ENCODE measurements at regions not wholly inside any gene's neighbourhood (a gene's known extent, or its start where the extent isn't known, plus 50 kb on each side); places are given as distances from the start of the nearest gene placed in this dataset.
"Not testable (repeated sequence)": the region's sequence is repeated elsewhere in the genome, so short reads cannot be mapped to it uniquely, and the experiment has no call there.

- no peak for DNase-seq (ENCODE audit: low read depth in 2 of 2, low spot score in 1 of 2)
These were observed 87.3 kb downstream of the ARL4C start for GRCh38 chr2:234409590-234409989.

GRCh38 chr2:234406085-234406484, 90.8 kb downstream of the ARL4C start:
- DNase-seq (ENCODE audit: low read depth in 2 of 2, low spot score in 1 of 2) = no peak

DNA sequence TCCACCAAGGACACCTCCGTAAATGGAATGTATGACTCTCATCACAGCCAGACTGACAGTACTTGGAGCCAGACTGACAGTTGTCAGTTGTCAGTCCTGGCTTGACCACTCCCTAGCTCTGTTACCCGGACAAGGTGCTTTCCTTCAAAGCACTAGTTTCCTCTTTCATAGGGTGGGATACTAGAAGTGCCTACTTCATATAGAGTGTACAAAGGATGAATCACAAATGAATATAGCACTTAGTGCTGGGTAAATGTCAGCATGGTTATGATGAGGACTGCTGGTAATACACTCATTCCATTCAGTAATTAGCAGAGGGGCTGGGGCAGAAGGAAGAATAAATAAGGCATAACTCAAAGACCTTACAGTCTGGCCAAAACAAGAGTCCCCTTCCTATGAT, 91.4 kb downstream of the ARL4C start:
- DNase-seq (ENCODE audit: low read depth in 2 of 2, low spot score in 1 of 2) = no peak

DNA sequence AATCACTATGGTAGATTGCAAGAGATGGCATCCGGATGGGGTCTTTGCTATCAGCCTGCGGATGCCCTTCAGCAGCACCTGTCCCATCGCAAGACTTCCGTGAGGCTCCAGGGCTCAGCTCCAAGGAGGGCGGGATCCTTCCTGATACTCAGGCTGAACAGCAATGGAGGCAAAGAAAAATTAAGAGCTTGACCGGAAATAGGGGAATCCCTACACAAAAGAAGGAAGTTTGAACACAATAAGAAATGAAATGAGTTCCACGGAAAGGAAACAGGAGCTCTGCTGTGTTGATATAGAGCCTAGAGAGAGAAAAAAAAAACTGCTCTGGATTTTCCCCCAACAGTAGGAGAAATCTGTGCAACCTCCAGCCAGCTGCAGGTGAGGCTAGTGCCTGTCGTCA, 91.9 kb downstream of the ARL4C start:
- no peak for DNase-seq (ENCODE audit: low read depth in 2 of 2, low spot score in 1 of 2)

DNA sequence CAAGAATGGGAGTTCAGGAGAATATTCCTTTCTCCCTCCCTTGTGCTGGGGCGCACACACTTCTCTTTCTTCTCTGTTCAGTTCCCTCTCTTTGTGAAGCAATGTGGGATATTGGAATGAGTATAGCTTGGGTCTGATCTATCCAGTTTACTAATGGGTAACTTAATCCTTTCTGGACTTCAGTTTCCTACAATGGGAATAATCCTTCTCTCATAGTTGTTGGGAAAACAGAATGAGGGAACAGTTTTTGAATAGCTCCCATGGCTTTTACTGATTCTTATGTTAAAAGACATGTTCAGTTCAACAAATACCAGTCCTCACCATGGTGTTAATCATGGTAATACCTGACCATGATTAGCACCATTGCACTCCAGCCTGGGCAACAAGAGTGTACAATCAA, 93.1 kb downstream of the ARL4C start:
- no peak for DNase-seq (ENCODE audit: low read depth in 2 of 2, low spot score in 1 of 2)

DNA sequence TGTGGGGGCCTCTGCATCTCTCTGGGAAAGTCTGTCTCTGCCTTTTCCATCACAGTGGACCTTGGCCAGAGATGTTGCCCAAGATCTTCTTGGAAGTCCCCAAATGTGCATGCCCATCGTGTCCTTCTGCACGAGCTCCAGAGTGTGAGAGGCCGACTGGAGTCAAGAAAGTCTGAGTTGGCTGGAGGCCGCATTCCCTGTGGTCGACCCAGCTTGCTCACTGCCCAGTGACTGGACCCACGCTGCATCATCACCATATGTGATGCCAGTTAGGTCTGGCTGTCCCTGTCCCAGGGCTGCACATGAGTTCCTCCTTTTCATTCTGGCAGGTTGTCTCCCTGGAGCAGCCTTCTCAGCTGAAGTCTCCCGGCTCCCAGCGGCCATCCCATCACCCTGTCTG, 93.8 kb downstream of the ARL4C start:
- no peak for DNase-seq (ENCODE audit: low read depth in 2 of 2, low spot score in 1 of 2)

DNA sequence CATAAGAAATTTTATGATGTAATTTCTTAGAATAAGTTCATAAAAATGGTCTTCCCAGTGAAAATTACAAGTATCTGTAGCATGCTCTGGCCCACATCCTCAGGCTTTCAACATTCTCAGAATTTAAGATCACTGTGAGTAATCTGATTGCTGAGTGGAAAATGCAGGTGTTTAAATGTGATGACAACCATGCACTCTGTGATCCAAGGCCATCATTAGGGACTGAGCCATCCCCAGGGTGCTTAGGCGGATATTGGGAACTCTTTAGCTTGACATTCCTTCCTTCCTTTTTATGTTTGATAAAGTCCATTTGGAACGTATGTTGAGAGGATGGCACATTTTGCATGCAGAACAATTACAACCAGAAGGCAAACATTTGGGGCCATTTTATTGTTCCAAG, 95.5 kb downstream of the ARL4C start:
- no peak for DNase-seq (ENCODE audit: low read depth in 2 of 2, low spot score in 1 of 2)

DNA sequence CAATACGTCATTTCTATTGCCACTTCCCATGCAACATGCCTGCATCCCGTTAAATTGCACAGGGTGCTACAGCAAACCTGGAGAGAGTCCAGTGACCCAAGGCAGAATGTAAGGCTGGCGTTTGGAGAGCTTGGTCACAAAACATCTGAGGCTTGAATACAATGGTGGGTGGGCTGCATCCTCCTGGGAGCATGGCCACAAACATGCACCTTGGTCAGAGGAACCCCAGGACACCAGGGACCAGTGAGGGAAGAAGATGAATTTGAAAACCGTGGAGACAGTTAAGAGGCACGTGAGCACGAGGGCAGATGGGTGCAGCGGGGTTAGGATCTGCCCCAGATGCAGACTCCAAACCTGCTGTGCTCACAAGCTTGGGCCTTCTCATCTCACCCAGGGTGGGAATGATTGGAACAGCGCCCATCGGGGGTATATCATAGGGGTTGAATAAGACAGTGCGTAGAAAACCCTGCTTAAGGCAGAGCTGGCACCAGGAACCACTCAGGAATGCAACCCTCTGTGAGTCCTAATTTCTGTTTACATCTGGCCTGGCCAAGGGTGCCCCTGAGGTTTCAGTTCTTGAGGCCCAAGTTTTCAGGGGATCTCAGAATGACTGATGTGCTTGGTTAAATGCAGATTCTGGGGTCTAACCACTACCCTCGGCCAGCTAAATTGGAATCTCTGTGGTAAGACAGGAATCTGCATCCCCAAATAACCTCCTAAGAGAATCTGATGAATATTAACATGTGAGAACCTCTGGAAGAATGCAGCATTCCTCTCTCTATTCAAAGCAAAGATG, 97.2 kb downstream of the ARL4C start:
- DNase-seq (ENCODE audit: low read depth in 2 of 2, low spot score in 1 of 2) = no peak

GRCh38 chr2:234398531-234398930, 98.3 kb downstream of the ARL4C start:
- no peak for DNase-seq (ENCODE audit: low read depth in 2 of 2, low spot score in 1 of 2)

DNA sequence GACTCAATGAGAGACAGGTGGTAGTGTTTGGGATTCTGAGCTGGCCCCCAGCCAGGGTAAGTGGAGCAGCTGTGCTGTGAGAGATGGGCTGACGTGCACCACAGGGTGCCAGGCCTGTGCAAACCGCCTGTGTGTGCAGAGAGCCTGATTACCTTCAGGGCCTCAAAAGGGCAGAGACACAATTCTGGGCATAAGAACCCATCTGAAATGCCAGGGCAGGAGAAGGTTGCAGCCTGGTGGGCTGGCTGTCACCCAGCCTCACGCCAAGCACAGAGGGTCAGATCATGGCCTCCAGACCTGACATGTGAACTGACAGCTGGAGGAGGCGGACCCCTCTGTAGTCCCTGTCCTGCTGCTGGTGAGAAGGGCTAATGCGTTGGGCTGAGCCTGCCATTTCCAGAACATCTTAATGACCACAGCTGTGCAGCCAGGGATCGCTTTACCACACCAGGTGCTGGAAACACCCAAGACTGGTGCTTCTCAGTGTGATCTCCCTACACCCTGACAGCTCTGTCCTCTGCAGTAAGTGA, 100.9 kb downstream of the ARL4C start:
- no peak for DNase-seq (ENCODE audit: low read depth in 2 of 2, low spot score in 1 of 2)

DNA sequence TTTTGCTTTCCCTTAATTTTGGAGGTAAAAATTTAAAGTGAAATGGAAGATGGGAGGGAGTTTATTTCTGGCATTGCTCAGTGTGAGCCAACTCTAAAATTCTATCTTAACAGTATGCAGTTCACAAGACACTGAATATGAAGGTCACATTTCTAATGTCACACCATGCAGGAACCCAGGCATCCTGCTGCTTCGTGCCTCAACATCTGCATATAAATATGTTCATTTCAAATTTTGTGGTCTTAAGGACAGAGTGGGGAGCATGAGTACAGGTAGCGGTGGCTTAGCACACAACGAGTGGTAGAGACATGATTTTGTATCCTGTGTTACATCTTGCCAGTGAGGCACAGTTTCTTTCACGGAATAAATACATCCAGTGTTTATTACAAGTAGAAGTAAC, 102.4 kb downstream of the ARL4C start:
- no peak for DNase-seq (ENCODE audit: low read depth in 2 of 2, low spot score in 1 of 2)

GRCh38 chr2:234393354-234393753, 103.5 kb downstream of the ARL4C start:
- DNase-seq (ENCODE audit: low read depth in 2 of 2, low spot score in 1 of 2) = no peak

DNA sequence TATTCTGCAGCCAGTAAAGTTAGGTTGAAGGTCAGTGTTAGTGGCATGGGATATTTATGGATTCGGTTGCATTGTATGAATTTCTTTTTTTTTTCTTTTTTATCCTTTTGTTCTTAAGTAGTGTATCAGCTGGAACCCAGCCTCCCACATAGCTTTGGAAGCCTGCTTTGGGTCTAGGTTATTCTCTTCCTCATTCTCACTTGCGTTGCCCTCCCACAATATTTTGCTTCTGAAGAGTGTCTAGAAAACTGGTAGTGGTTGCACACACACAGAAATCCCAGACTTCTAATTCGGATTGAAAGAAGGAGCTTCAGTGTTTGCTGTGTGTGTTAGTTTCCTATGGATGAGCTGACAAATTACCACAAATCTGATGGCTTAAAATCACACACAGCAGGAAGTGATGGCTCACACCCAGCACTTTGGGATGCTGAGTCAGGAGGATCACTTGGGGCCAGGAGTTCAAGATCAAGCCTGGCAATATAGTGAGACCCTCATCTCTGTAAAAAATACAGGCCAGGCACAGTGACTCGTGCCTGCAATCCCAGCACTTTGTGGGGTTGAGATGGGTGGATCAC, 104.8 kb downstream of the ARL4C start:
- DNase-seq (ENCODE audit: low read depth in 2 of 2, low spot score in 1 of 2) = no peak

DNA sequence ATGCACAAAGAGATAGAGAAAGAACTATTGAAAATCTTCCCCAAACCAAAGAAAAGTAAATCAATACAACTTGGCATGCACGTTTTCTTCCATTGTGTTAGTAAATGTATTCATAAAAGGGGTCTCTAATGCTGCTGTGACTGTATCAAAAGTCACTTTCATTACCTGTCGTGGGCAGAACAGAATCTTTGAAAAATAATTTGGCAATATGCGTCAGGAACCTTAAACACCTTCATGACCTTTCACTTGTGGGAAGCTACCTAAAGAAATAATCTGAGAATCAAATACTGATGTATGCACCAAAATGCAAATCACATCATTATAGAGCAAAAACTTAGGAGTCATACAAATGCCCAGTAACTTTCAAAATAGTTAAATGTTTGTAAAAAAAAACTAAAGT, 105.3 kb downstream of the ARL4C start:
- no peak for DNase-seq (ENCODE audit: low read depth in 2 of 2, low spot score in 1 of 2)

- not testable (repeated sequence) for DNase-seq (ENCODE audit: low read depth in 2 of 2, low spot score in 1 of 2)
These were observed 107.2 kb downstream of the ARL4C start for GRCh38 chr2:234389661-234390060.

DNA sequence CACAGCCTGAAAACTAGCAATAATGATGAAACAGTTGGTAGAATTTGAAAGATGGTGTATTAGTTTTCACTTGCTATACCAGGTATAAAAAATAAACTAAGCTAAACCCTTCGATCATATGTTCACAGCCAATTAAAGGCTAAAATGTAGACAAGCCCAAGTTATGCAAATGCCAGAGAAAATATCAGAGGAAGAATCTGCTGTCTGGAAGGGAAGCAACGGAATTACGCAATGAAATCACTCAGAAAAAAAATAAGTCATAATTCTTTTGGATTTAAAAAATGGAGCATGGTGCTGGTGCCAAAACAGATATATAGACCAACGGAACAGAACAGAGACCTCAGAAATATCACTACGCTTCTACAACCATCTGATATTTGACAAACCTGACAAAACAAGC, 108.3 kb downstream of the ARL4C start:
- no peak for DNase-seq (ENCODE audit: low read depth in 2 of 2, low spot score in 1 of 2)

- no peak for DNase-seq (ENCODE audit: low read depth in 2 of 2, low spot score in 1 of 2)
These were observed 109.9 kb downstream of the ARL4C start for GRCh38 chr2:234386971-234387370.

GRCh38 chr2:234382131-234382530, 114.8 kb downstream of the ARL4C start:
- no peak for DNase-seq (ENCODE audit: low read depth in 2 of 2, low spot score in 1 of 2)

- DNase-seq (ENCODE audit: low read depth in 2 of 2, low spot score in 1 of 2) = not testable (repeated sequence)
These were observed 117.9 kb downstream of the ARL4C start for GRCh38 chr2:234378958-234379357.

DNA sequence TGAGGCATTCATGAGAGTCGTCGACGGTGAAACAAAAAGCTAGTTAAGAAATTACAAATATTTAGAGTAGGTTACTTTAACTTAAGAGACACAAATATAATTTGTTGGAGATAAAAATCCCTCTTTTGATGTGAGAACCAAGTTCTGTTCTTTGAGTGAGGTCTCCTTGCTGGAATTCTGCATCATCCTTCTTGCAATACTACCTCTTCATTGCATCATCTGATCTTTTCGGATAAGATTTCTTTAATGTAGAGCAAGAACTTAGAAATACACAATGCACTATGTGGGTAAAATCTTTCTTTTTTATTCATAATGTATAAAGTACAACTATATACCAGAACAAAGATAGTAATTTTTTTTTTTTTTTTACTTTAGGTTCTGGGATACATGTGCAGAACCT, 118.4 kb downstream of the ARL4C start:
- no peak for DNase-seq (ENCODE audit: low read depth in 2 of 2, low spot score in 1 of 2)

GRCh38 chr2:234377761-234378391, 119.0 kb downstream of the ARL4C start:
- no peak for DNase-seq (ENCODE audit: low read depth in 2 of 2, low spot score in 1 of 2)

GRCh38 chr2:234376229-234376628, 120.7 kb downstream of the ARL4C start:
- DNase-seq (ENCODE audit: low read depth in 2 of 2, low spot score in 1 of 2) = no peak
